Choroid plexus epithelial cell (primary cell): ENCODE measurements at regions not wholly inside any gene's neighbourhood (a gene's known extent, or its start where the extent isn't known, plus 50 kb on each side); places are given as distances from the start of the nearest gene placed in this dataset.
"Not testable (repeated sequence)": the region's sequence is repeated elsewhere in the genome, so short reads cannot be mapped to it uniquely, and the experiment has no call there.

ENCODE experiments used
- DNase-seq: peaks from one replicate; pipeline ENCODE4 v3.0.0-alpha.2; 2010; ENCODE audit warnings: low read depth
- H3K4me3 ChIP-seq: 2 replicates; pipeline ENCODE4 v1.5.1; 2011; ENCODE audit warnings: low read depth, mild to moderate bottlenecking, control low read depth, low read length, moderate library complexity
- CTCF ChIP-seq: conservative IDR thresholded peaks from 2 replicates; pipeline ENCODE4 v1.5.1; 2011; ENCODE audit warnings: low read depth, mild to moderate bottlenecking, control low read depth, inconsistent platforms, low read length, moderate library complexity

GRCh38 chr7:131816391-131817007 lies 260.1 kb upstream of the PODXL start:
- no peak for DNase-seq
- no peak for TF ChIP-seq CTCF
- no peak overlapping the region for H3K4me3 ChIP-seq

DNA sequence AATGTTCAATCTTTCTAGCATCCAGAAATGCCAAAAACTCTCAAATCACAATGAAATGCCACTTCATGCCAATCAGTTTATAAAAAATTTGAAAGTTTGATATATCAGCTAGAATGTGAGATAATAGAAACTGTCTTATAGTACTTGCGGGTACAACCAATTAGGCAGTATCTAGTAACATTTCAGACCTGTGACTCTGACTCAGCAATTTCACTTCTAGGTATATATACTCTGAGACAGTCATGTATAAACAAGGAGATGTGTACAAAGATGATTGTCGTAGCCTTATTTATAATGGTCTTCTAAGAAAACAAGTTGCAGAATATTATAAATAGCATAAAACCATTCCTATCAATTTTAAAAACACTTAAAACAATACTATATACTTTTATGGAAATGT lies 252.3 kb upstream of the PODXL start:
- TF ChIP-seq CTCF: no peak

DNA sequence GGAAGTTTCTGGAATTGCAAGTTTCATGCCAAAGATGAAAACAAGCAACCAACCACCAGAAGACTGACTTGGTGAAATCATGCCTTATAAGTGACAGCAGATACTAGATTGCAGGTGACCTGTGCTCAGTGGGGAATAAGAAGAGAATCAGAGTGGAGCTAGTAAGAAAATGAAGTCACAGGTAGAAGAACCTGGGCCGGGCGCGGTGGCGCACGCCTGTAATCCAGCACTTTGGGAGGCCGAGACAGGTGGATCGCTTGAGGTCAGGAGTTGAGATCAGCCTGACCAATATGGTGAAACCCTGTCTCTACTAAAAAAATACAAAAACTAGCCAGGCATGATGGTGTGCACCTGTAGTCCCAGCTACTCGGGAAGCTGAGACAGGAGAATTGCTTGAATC lies 251.7 kb upstream of the PODXL start:
- H3K4me3 ChIP-seq, DNase-seq: not testable (repeated sequence)

More for the DNA sequence above, 252.3 kb upstream of the PODXL start:
- no peak for DNase-seq
- H3K4me3 ChIP-seq: no peak overlapping the region

GRCh38 chr7:131803816-131804215 lies 247.4 kb upstream of the PODXL start:
- DNase-seq: no peak
- no peak overlapping the region for H3K4me3 ChIP-seq
- no peak for TF ChIP-seq CTCF

GRCh38 chr7:131802195-131802864 lies 245.9 kb upstream of the PODXL start:
- TF ChIP-seq CTCF: no peak
- H3K4me3 ChIP-seq: no peak overlapping the region
- no peak for DNase-seq

- no peak for TF ChIP-seq CTCF
- no peak for DNase-seq
- H3K4me3 ChIP-seq: no peak overlapping the region
Observed at GRCh38 chr7:131800531-131800930, 244.1 kb upstream of the PODXL start.

GRCh38 chr7:131800008-131800407 lies 243.6 kb upstream of the PODXL start:
- TF ChIP-seq CTCF: no peak
- H3K4me3 ChIP-seq: no peak overlapping the region
- DNase-seq: no peak
